ENCODE measurements at regions not wholly inside any gene's neighbourhood (a gene's known extent, or its start where the extent isn't known, plus 50 kb on each side); places are given as distances from the start of the nearest gene placed in this dataset.

DNA sequence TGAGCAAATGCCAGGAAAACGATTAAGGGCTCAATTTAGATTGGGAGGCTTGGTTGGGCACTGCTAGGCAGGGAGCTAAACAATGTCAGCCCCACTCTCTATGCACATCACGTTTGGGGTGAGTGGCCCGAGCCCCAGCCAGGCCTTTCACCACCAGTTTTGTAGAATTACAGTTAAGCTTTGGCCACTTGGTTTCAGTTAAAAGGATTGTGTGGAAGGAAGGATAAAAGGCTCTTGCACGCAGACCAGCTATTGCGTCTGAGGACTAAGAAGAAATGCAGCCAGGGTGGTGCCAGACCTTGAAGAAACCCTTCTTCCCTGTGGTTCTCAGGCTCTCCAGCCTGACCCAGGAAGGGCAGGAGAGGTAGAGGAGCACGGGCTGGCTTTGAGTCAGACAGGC, 125.3 kb upstream of the SLC44A1 start:
- no peak for TF ChIP-seq ZNF8 (CRISPR knock-in tag; IDR thresholded peaks at IDR 0.05)
- no peak for TF ChIP-seq POU6F1 (CRISPR knock-in tag; IDR thresholded peaks at IDR 0.05; ENCODE audit: borderline replicate concordance, low read depth)
- TF ChIP-seq PATZ1 (CRISPR knock-in tag; IDR thresholded peaks at IDR 0.05; ENCODE audit: borderline replicate concordance), result no peak
- TF ChIP-seq OSR1 (CRISPR knock-in tag; IDR thresholded peaks at IDR 0.05), result no peak
- TF ChIP-seq PPARA (CRISPR knock-in tag; IDR thresholded peaks at IDR 0.05; ENCODE audit: borderline replicate concordance), result no peak
- no peak for TF ChIP-seq ZFP3 (CRISPR knock-in tag; IDR thresholded peaks at IDR 0.05)
- no peak for TF ChIP-seq ZFP30 (CRISPR knock-in tag; IDR thresholded peaks at IDR 0.05)
- no peak for TF ChIP-seq ISL1 (CRISPR knock-in tag; IDR thresholded peaks at IDR 0.05)
- TF ChIP-seq RARB (CRISPR knock-in tag; IDR thresholded peaks at IDR 0.05), result no peak
- no peak for TF ChIP-seq GLIS3 (CRISPR knock-in tag; IDR thresholded peaks at IDR 0.05)
- no peak for TF ChIP-seq SNAI2 (CRISPR knock-in tag; IDR thresholded peaks at IDR 0.05)
- TF ChIP-seq CREB5 (CRISPR knock-in tag; IDR thresholded peaks at IDR 0.05; ENCODE audit: low read depth), result no peak
- TF ChIP-seq ZC3H10 (CRISPR knock-in tag; IDR thresholded peaks at IDR 0.05), result no peak
- no peak for TF ChIP-seq ESRRG (CRISPR knock-in tag; IDR thresholded peaks at IDR 0.05)
